CD14-positive monocyte (primary cell): ENCODE measurements at regions not wholly inside any gene's neighbourhood (a gene's known extent, or its start where the extent isn't known, plus 50 kb on each side); places are given as distances from the start of the nearest gene placed in this dataset.

Source experiments
- DNase-seq, 3 donors: peaks; one replicate each; pipeline ENCODE4 v3.0.0-alpha.2; 2011 to 2022
- H2AFZ ChIP-seq: 2 replicates; pipeline ENCODE4 v1.6.0; 2012; ENCODE audit warnings: mild to moderate bottlenecking, low read depth, low read length, inconsistent platforms; ENCODE audit not compliant: insufficient read depth, poor library complexity, severe bottlenecking
- H3K27ac ChIP-seq, 2 donors: 1 replicate in 1 of 2; 2 replicates in 1 of 2; pipeline ENCODE4 v1.5.1; 2012 to 2013; ENCODE audit warnings: low read length in 2 of 2, control low read depth in 1 of 2, inconsistent platforms in 1 of 2, low read depth in 1 of 2, mild to moderate bottlenecking in 1 of 2
- H3K27me3 ChIP-seq, 2 donors: one replicate each; pipeline versions ENCODE4 v1.6.0 to v1.6.1; 2011 to 2013; ENCODE audit warnings: low read length in 2 of 2; ENCODE audit not compliant: control insufficient read depth in 2 of 2, insufficient read depth in 2 of 2
- H3K36me3 ChIP-seq, 2 donors: replicated peaks in 1 of 2; 1 replicate in 1 of 2; 2 replicates in 1 of 2; pipeline versions ENCODE4 v1.5.1 to v1.6.1; 2012 to 2013; ENCODE audit warnings: low read length in 2 of 2, control low read depth in 1 of 2, inconsistent platforms in 1 of 2, mild to moderate bottlenecking in 1 of 2; ENCODE audit not compliant: insufficient read depth in 2 of 2, control insufficient read depth in 1 of 2
- H3K4me1 ChIP-seq, 2 donors: 1 replicate in 1 of 2; 2 replicates in 1 of 2; pipeline versions ENCODE4 v1.5.1 to v1.6.1; 2012 to 2013; ENCODE audit warnings: low read length in 2 of 2, control low read depth in 1 of 2, inconsistent platforms in 1 of 2, mild to moderate bottlenecking in 1 of 2, moderate library complexity in 1 of 2; ENCODE audit not compliant: insufficient read depth in 2 of 2, control insufficient read depth in 1 of 2
- H3K4me2 ChIP-seq: replicated peaks from 2 replicates; pipeline ENCODE3; 2012; ENCODE audit warnings: low read length, moderate library complexity, mild to moderate bottlenecking; ENCODE audit not compliant: poor library complexity, severe bottlenecking; ENCODE audit errors: extremely low read depth
- H3K4me3 ChIP-seq, 3 experiments: fragments of 200-600 bp in 1 of 3; sonication (generic) in 1 of 3; replicated peaks in 1 of 3; 1 replicate in 2 of 3; 2 replicates in 1 of 3; pipeline ENCODE4 v1.5.1; 2011 to 2013; ENCODE audit warnings: low read length in 3 of 3, mild to moderate bottlenecking in 3 of 3, control low read depth in 2 of 3, low read depth in 2 of 3, inconsistent platforms in 1 of 3, moderate library complexity in 1 of 3
- H3K79me2 ChIP-seq: 2 replicates; pipeline ENCODE4 v1.6.0; 2012; ENCODE audit warnings: mild to moderate bottlenecking, control low read depth, inconsistent platforms, low read length, moderate library complexity; ENCODE audit not compliant: insufficient read depth
- H3K9ac ChIP-seq: 2 replicates; pipeline ENCODE4 v1.6.0; 2017; ENCODE audit warnings: low read length, mild to moderate bottlenecking; ENCODE audit not compliant: insufficient read depth, poor library complexity, severe bottlenecking
- H3K9me3 ChIP-seq, 2 donors: replicated peaks in 1 of 2; 1 replicate in 1 of 2; 2 replicates in 1 of 2; pipeline versions ENCODE4 v1.5.1 to v1.6.1; 2012 to 2013; ENCODE audit warnings: low read length in 2 of 2, control low read depth in 1 of 2; ENCODE audit not compliant: control insufficient read depth in 1 of 2, insufficient read depth in 1 of 2
- H4K20me1 ChIP-seq: 2 replicates; pipeline ENCODE4 v1.6.0; 2012; ENCODE audit warnings: mild to moderate bottlenecking, low read length, control low read depth, moderate library complexity; ENCODE audit not compliant: insufficient read depth
- H3K27ac Mint-ChIP-seq, 7 donors: one replicate each; pipeline ENCODE4 v1.8.0; 2020; ENCODE audit warnings: mild to moderate bottlenecking in 7 of 7, mixed read lengths in 7 of 7, moderate library complexity in 6 of 7, inconsistent platforms in 2 of 7
- H3K27me3 Mint-ChIP-seq, 3 donors: one replicate each; pipeline ENCODE4 v1.8.0; 2021 to 2022; ENCODE audit warnings: low read depth in 3 of 3, mild to moderate bottlenecking in 3 of 3, mixed read lengths in 3 of 3, moderate library complexity in 3 of 3, inconsistent platforms in 1 of 3
- H3K36me3 Mint-ChIP-seq, 2 donors: one replicate each; pipeline ENCODE4 v1.8.0; 2020; ENCODE audit warnings: mixed read lengths in 2 of 2, inconsistent platforms in 1 of 2, mild to moderate bottlenecking in 1 of 2
- H3K4me1 Mint-ChIP-seq: one replicate; pipeline ENCODE4 v1.8.0; 2020; ENCODE audit warnings: mild to moderate bottlenecking, mixed read lengths
- H3K4me3 Mint-ChIP-seq, 2 donors: one replicate each; pipeline ENCODE4 v1.8.0; 2020; ENCODE audit warnings: mild to moderate bottlenecking in 2 of 2, mixed read lengths in 2 of 2, moderate library complexity in 1 of 2
- H3K9me3 Mint-ChIP-seq, 7 donors: one replicate each; pipeline ENCODE4 v1.8.0; 2020 to 2022; ENCODE audit warnings: mixed read lengths in 7 of 7, mild to moderate bottlenecking in 6 of 7, moderate library complexity in 6 of 7, inconsistent platforms in 2 of 7
- CTCF ChIP-seq: fragments of 200-600 bp; IDR thresholded peaks from one replicate; pipeline ENCODE4 v1.8.0; 2022; ENCODE audit warnings: antibody characterized with exemption, mild to moderate bottlenecking
- WGBS: methylation state at CpG from one replicate; pipeline ENCODE4 v1.1.5; 2013; ENCODE audit warnings: missing lambda C conversion rate; ENCODE audit not compliant: insufficient coverage; 5-methylcytosine and 5-hydroxymethylcytosine counted together
- intact Hi-C, 2 donors: fragments of 100-400 bp; cut with micrococcal nuclease; formaldehyde crosslinking; loops; one replicate each; pipeline versions ENCODE4 v1.15.0 to v1.15.1; 2023

GRCh38 chr11:86885311-86885710 is 69.9 kb downstream of the FZD4 start:
- no peaks in the 10 kb centered on the region for H3K79me2 ChIP-seq
- WGBS = 100% methylated on average over 1 of the region's 3 CpGs
- no peaks in the 10 kb centered on the region for H3K4me1 ChIP-seq
- no peaks in the 10 kb centered on the region for H3K36me3 Mint-ChIP-seq
- H3K4me1 Mint-ChIP-seq = no peaks in the 10 kb centered on the region
- no peaks in the 10 kb centered on the region for H4K20me1 ChIP-seq
- H2AFZ ChIP-seq = no peak overlapping the region
- intact Hi-C loops = no loop called here
- DNase-seq = no peak
- no peak overlapping the region for H3K9ac ChIP-seq
- H3K4me3 Mint-ChIP-seq = no peak overlapping the region
- TF ChIP-seq CTCF = no peak
- peaks cover 0 to 6% (median 0%) of the 10 kb centered on the region in 3 donors for H3K27me3 Mint-ChIP-seq
- no peaks in the 10 kb centered on the region for H3K36me3 ChIP-seq
- H3K4me2 ChIP-seq = no peak overlapping the region
- H3K9me3 ChIP-seq = no peaks in the 10 kb centered on the region
- H3K4me3 ChIP-seq = no peak overlapping the region
- no peak overlapping the region for H3K27ac ChIP-seq
- H3K27me3 ChIP-seq = no peaks in the 10 kb centered on the region
- no peak overlapping the region for H3K27ac Mint-ChIP-seq
- H3K9me3 Mint-ChIP-seq = peaks cover 0 to 3% (median 0%) of the 10 kb centered on the region in 7 donors

DNA sequence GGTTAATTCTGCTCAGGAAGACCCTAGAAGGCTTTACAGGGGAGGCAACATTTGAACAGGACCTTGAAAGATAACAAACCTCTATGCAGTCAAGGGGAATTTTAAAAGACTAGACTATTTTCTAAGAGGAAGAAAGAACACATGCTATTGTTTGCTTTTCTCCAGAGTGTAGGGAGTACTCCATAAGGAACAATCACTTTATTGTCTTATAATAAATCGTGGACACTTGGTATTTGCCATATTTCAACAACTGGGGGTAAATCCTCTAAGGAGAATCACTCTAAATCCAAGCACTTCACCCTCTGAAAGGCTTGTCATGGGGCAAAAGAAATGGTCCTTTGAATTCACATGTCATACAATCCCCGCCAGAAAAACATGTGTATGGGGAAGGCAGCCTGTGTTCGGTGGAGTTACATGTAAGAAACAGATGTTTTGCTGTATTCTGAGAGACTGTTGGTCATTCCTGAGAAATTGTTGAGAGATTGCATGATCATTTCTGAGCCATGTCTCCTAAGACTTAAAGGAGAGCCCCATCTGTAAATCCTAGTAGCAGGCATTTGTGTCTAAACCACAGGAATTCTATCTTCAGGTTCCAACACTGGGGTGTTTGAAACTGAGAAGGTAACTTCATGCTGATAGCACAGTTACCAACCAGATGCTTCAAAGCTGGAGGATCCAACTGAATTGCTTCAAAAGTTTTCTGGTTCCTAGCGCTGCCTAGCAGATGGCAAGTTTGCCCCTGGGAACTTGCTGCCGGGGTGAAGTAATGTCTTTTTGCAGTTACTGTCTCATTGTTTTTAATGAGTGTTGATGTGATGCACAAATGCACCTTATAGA is 66.8 kb downstream of the FZD4 start:
- Histone ChIP-seq H3K9me3 (no peaks in the 10 kb centered on the region), H3K27ac (no peak overlapping the region), H3K79me2 (no peaks in the 10 kb centered on the region), H2AFZ (no peak overlapping the region), H3K4me3 (no peak overlapping the region), H3K4me1 (no peaks in the 10 kb centered on the region), H4K20me1 (no peaks in the 10 kb centered on the region), H3K9ac (no peak overlapping the region), H3K27me3 (no peaks in the 10 kb centered on the region), H3K36me3 (no peaks in the 10 kb centered on the region), H3K4me2 (no peak overlapping the region)
- no peak for DNase-seq
- no peaks in the 10 kb centered on the region for H3K36me3 Mint-ChIP-seq
- TF ChIP-seq CTCF = no peak
- WGBS = no CpG with 5 or more reads among the region's 5 CpGs
- H3K4me3 Mint-ChIP-seq = no peak overlapping the region
- no peaks in the 10 kb centered on the region for H3K4me1 Mint-ChIP-seq
- H3K27me3 Mint-ChIP-seq = peaks cover 0 to 4% (median 0%) of the 10 kb centered on the region in 3 donors
- intact Hi-C loops = no loop called here
- H3K9me3 Mint-ChIP-seq = peaks cover 0 to 1% (median 0%) of the 10 kb centered on the region in 7 donors
- no peak overlapping the region for H3K27ac Mint-ChIP-seq
